H1 (cell line): ENCODE measurements at regions not wholly inside any gene's neighbourhood (a gene's known extent, or its start where the extent isn't known, plus 50 kb on each side); places are given as distances from the start of the nearest gene placed in this dataset.

Experiments
- CTCF ChIA-PET: fragments of 300-600 bp; sonication (Branson Sonifier 250); formaldehyde crosslinking; loops from one replicate; lab custom pipeline; 2021; ENCODE audit not compliant: partially characterized antibody; lab: Charles Lee
- POLR2A ChIA-PET: fragments of 300-600 bp; sonication (Branson Sonifier 250); formaldehyde crosslinking; loops from one replicate; lab custom pipeline; 2021; ENCODE audit warnings: inconsistent platforms; ENCODE audit not compliant: partially characterized antibody; lab: Charles Lee
- DNase-seq, 2 experiments: peaks; one replicate each; pipeline versions ENCODE4 v3.0.0 to v3.0.0-alpha.2; 2010 to 2022; ENCODE audit warnings: low spot score in 2 of 2, low read depth in 1 of 2, mixed read lengths in 1 of 2
- FAIRE-seq: peaks from 2 replicates; lab custom pipeline; 2011; peaks lifted over from hg19 to GRCh38; lab: Jason Lieb, UNC
- H2AFZ ChIP-seq: 2 replicates; pipeline ENCODE4 v1.8.1; 2012; ENCODE audit warnings: low read length, inconsistent platforms
- H2AK5ac ChIP-seq: 2 replicates; pipeline ENCODE4 v1.6.1; 2013; ENCODE audit warnings: low read depth, low read length
- H2BK120ac ChIP-seq: replicated peaks from 2 replicates; pipeline ENCODE3; 2013; ENCODE audit warnings: low read depth, low read length, inconsistent platforms
- H2BK12ac ChIP-seq: 2 replicates; pipeline ENCODE4 v1.6.1; 2013; ENCODE audit warnings: low read depth, low read length
- H2BK15ac ChIP-seq: 2 replicates; pipeline ENCODE4 v1.6.1; 2013; ENCODE audit warnings: low read length
- H2BK20ac ChIP-seq: 2 replicates; pipeline ENCODE4 v1.6.1; 2013; ENCODE audit warnings: low read length
- H2BK5ac ChIP-seq: 2 replicates; pipeline ENCODE4 v1.6.1; 2013; ENCODE audit warnings: low read depth, low read length
- H3K14ac ChIP-seq: 2 replicates; pipeline ENCODE4 v1.6.1; 2013; ENCODE audit warnings: inconsistent platforms; ENCODE audit not compliant: insufficient read length
- H3K18ac ChIP-seq: 2 replicates; pipeline ENCODE4 v1.6.1; 2013; ENCODE audit warnings: low read length; ENCODE audit errors: extremely low read depth
- H3K23ac ChIP-seq: 2 replicates; pipeline ENCODE4 v1.6.1; 2013; ENCODE audit warnings: inconsistent platforms; ENCODE audit not compliant: insufficient read length
- H3K23me2 ChIP-seq: 2 replicates; pipeline ENCODE4 v1.6.1; 2013; ENCODE audit warnings: low read depth, low read length
- H3K27ac ChIP-seq: 2 replicates; pipeline ENCODE4 v1.6.1; 2011; ENCODE audit warnings: low read depth, low read length, inconsistent platforms
- H3K27me3 ChIP-seq, 4 experiments: replicated peaks in 1 of 4; 1 replicate in 1 of 4; 2 replicates in 3 of 4; pipeline versions ENCODE4 v1.6.1 to v1.8.1; 2011 to 2013; ENCODE audit warnings: low read length in 3 of 4, mild to moderate bottlenecking in 3 of 4, inconsistent platforms in 2 of 4, mixed read lengths in 2 of 4, moderate library complexity in 1 of 4; ENCODE audit not compliant: control insufficient read depth in 3 of 4, insufficient read depth in 3 of 4; ENCODE audit errors: extremely low read depth in 1 of 4
- H3K36me3 ChIP-seq, 4 experiments: 2 replicates each; pipeline versions ENCODE4 v1.6.1 to v1.8.1; 2011 to 2013; ENCODE audit warnings: mild to moderate bottlenecking in 4 of 4, low read length in 3 of 4, moderate library complexity in 2 of 4, control low read depth in 1 of 4, inconsistent platforms in 1 of 4; ENCODE audit not compliant: insufficient read depth in 4 of 4, control insufficient read depth in 2 of 4
- H3K4ac ChIP-seq: replicated peaks from 2 replicates; pipeline ENCODE3; 2013; ENCODE audit warnings: low read length, low read depth, mixed read lengths, inconsistent platforms; ENCODE audit not compliant: insufficient read length
- H3K4me1 ChIP-seq, 4 experiments: replicated peaks in 1 of 4; 1 replicate in 1 of 4; 2 replicates in 3 of 4; pipeline versions ENCODE4 v1.6.1 to v1.8.1; 2011 to 2013; ENCODE audit warnings: low read length in 3 of 4, inconsistent platforms in 2 of 4, mixed read lengths in 1 of 4; ENCODE audit not compliant: insufficient read depth in 4 of 4, control insufficient read depth in 3 of 4
- H3K4me2 ChIP-seq, 2 experiments: 2 replicates each; pipeline versions ENCODE4 v1.6.1 to v1.8.1; 2011 to 2013; ENCODE audit warnings: low read depth in 2 of 2, low read length in 2 of 2, control low read depth in 1 of 2, inconsistent platforms in 1 of 2, mild to moderate bottlenecking in 1 of 2; ENCODE audit not compliant: insufficient read depth in 1 of 2
- H3K4me3 ChIP-seq, 4 experiments: fragments of 200-600, 300-600 bp in 1 of 4; sonication (generic), shearing (Covaris generic), sonication (Bioruptor Twin) in 1 of 4; 2 replicates each; pipeline versions ENCODE4 v1.5.1 to v1.8.1; 2011 to 2016; ENCODE audit warnings: low read length in 4 of 4, low read depth in 3 of 4, control low read depth in 2 of 4, inconsistent platforms in 2 of 4, mild to moderate bottlenecking in 2 of 4, mixed read lengths in 1 of 4, moderate library complexity in 1 of 4; ENCODE audit not compliant: insufficient read depth in 2 of 4; ENCODE audit errors: extremely low read depth in 1 of 4
- H3K56ac ChIP-seq: replicated peaks from 2 replicates; pipeline ENCODE3; 2013; ENCODE audit warnings: low read depth, mild to moderate bottlenecking, mixed read lengths, low read length, inconsistent platforms; ENCODE audit not compliant: insufficient read length
- H3K79me1 ChIP-seq: 2 replicates; pipeline ENCODE4 v1.6.1; 2013; ENCODE audit warnings: low read depth, low read length, control low read depth
- H3K79me2 ChIP-seq, 2 experiments: 2 replicates each; pipeline versions ENCODE4 v1.6.1 to v1.8.1; 2012 to 2013; ENCODE audit warnings: low read length in 2 of 2, mild to moderate bottlenecking in 2 of 2, inconsistent platforms in 1 of 2; ENCODE audit not compliant: insufficient read depth in 2 of 2, control insufficient read depth in 1 of 2
- H3K9ac ChIP-seq, 4 experiments: replicated peaks in 1 of 4; 1 replicate in 1 of 4; 2 replicates in 3 of 4; pipeline versions ENCODE4 v1.6.1 to v1.8.1; 2011 to 2013; ENCODE audit warnings: low read depth in 3 of 4, low read length in 3 of 4, control low read depth in 2 of 4, mild to moderate bottlenecking in 2 of 4, moderate library complexity in 2 of 4, inconsistent platforms in 1 of 4; ENCODE audit errors: extremely low read depth in 1 of 4
- H3K9me3 ChIP-seq, 2 experiments: 2 replicates each; pipeline versions ENCODE4 v1.6.1 to v1.8.1; 2012 to 2013; ENCODE audit warnings: mild to moderate bottlenecking in 2 of 2, moderate library complexity in 2 of 2, control low read depth in 1 of 2, inconsistent platforms in 1 of 2, low read depth in 1 of 2, low read length in 1 of 2, mixed read lengths in 1 of 2; ENCODE audit not compliant: insufficient read depth in 2 of 2
- H4K20me1 ChIP-seq, 2 experiments: replicated peaks in 1 of 2; 2 replicates each; pipeline versions ENCODE3 to v1.8.1; 2011 to 2013; ENCODE audit warnings: inconsistent platforms in 2 of 2, low read length in 2 of 2, mild to moderate bottlenecking in 1 of 2; ENCODE audit not compliant: insufficient read depth in 2 of 2, control insufficient read depth in 1 of 2
- H4K5ac ChIP-seq: 2 replicates; pipeline ENCODE4 v1.6.1; 2013; ENCODE audit warnings: low read length, low read depth, mixed read lengths, inconsistent platforms; ENCODE audit not compliant: insufficient read length
- H4K8ac ChIP-seq: 2 replicates; pipeline ENCODE4 v1.8.0; 2013; ENCODE audit warnings: mild to moderate bottlenecking, moderate library complexity, low read length, inconsistent platforms; ENCODE audit not compliant: insufficient read depth; ENCODE audit errors: extremely low read depth
- H4K91ac ChIP-seq: replicated peaks from 2 replicates; pipeline ENCODE3; 2013; ENCODE audit warnings: low read length, mixed read lengths, inconsistent platforms; ENCODE audit not compliant: insufficient read length
- BACH1 ChIP-seq: IDR thresholded peaks from 2 replicates; pipeline ENCODE4 v1.6.1; 2012; ENCODE audit warnings: low read length, improper control_type of control experiment
- CEBPB ChIP-seq: IDR thresholded peaks from 2 replicates; pipeline ENCODE4 v1.6.1; 2012; ENCODE audit warnings: low read depth, low read length
- CHD1 ChIP-seq: IDR thresholded peaks from 2 replicates; pipeline ENCODE4 v1.6.1; 2012; ENCODE audit warnings: low read depth, low read length, improper control_type of control experiment
- CHD2 ChIP-seq: IDR thresholded peaks from 2 replicates; pipeline ENCODE4 v1.6.1; 2012; ENCODE audit warnings: low read length, improper control_type of control experiment
- CREB1 ChIP-seq: IDR thresholded peaks from 2 replicates; pipeline ENCODE4 v1.6.1; 2012; ENCODE audit warnings: inconsistent platforms
- GABPA ChIP-seq: IDR thresholded peaks from 2 replicates; pipeline ENCODE4 v1.6.1; 2011; ENCODE audit warnings: mild to moderate bottlenecking, low read length, moderate library complexity, borderline replicate concordance; ENCODE audit not compliant: insufficient read depth
- NANOG ChIP-seq: IDR thresholded peaks from 2 replicates; pipeline ENCODE4 v1.6.1; 2011; ENCODE audit warnings: low read length, low read depth, mild to moderate bottlenecking, inconsistent platforms; ENCODE audit not compliant: insufficient read depth, poor library complexity, severe bottlenecking
- NRF1 ChIP-seq: IDR thresholded peaks from 2 replicates; pipeline ENCODE4 v1.6.1; 2011; ENCODE audit warnings: mild to moderate bottlenecking, low read depth, low read length, improper control_type of control experiment
- SIN3A ChIP-seq, 2 experiments: IDR thresholded peaks in 1 of 2; conservative IDR thresholded peaks in 1 of 2; 2 replicates each; pipeline ENCODE4 v1.6.1; 2011 to 2012; ENCODE audit warnings: low read length in 2 of 2, improper control_type of control experiment in 1 of 2, low read depth in 1 of 2, mild to moderate bottlenecking in 1 of 2
- SP2 ChIP-seq: IDR thresholded peaks from 2 replicates; pipeline ENCODE4 v1.6.1; 2012; ENCODE audit warnings: mild to moderate bottlenecking, low read length, inconsistent platforms
- SUZ12 ChIP-seq: fragments of 200-600 bp; sonication (generic); IDR thresholded peaks from 2 replicates; pipeline ENCODE4 v1.6.1; 2012; ENCODE audit warnings: mild to moderate bottlenecking, inconsistent platforms, low read length, moderate library complexity, mixed read lengths
- TAF7 ChIP-seq: optimal IDR thresholded peaks from 2 replicates; pipeline ENCODE3; 2011; ENCODE audit warnings: low read depth, mild to moderate bottlenecking, inconsistent platforms, low read length, moderate library complexity, borderline replicate concordance
- TCF12 ChIP-seq: IDR thresholded peaks from 2 replicates; pipeline ENCODE4 v1.6.1; 2011; ENCODE audit warnings: low read depth, mild to moderate bottlenecking, low read length
- USF2 ChIP-seq: IDR thresholded peaks from 2 replicates; pipeline ENCODE4 v1.6.1; 2011; ENCODE audit warnings: low read length, improper control_type of control experiment
- ZNF274 ChIP-seq: IDR thresholded peaks from 2 replicates; pipeline ENCODE4 v1.7.0; 2012; ENCODE audit warnings: low read length, borderline replicate concordance; ENCODE audit errors: extremely low read depth

- Histone ChIP-seq H2BK120ac (no peak overlapping the region), H3K14ac (no peak overlapping the region), H3K56ac (no peak overlapping the region), H2AFZ (no peak overlapping the region), H3K23me2 (no peaks in the 10 kb centered on the region), H2BK5ac (no peak overlapping the region), H3K9me3 (peaks cover 8 to 14% of the 10 kb centered on the region in 2 experiments; a peak in 3 of 4 replicates), H2BK15ac (no peak overlapping the region), H3K23ac (no peak overlapping the region), H3K9ac (no peak overlapping the region), H4K91ac (no peak overlapping the region), H3K4me2 (no peak overlapping the region), H3K27ac (no peak overlapping the region), H4K20me1 (no peaks in the 10 kb centered on the region), H3K27me3 (no peaks in the 10 kb centered on the region), H3K36me3 (no peaks in the 10 kb centered on the region), H3K4ac (no peak overlapping the region), H3K4me3 (no peak overlapping the region), H3K79me2 (no peaks in the 10 kb centered on the region), H2AK5ac (no peak overlapping the region), H3K18ac (no peak overlapping the region), H2BK20ac (no peak overlapping the region), H4K5ac (no peak overlapping the region), H2BK12ac (no peak overlapping the region), H3K4me1 (peaks cover 0 to 3% (median 1%) of the 10 kb centered on the region in 4 experiments; a peak in 2 of 7 replicates), H4K8ac (no peak overlapping the region), H3K79me1 (no peaks in the 10 kb centered on the region)
- CTCF ChIA-PET, result interaction anchor here (1.1 to 1.6 kb wide), 2 partner anchors 9 to 48 kb away, joined by 4 to 5 read pairs; no protein-coding TSS in a partner anchor
- FAIRE-seq (no peak), DNase-seq (no peak)
- POLR2A ChIA-PET, result no interaction called here
- TF ChIP-seq NRF1, result no peak
- no peak for TF ChIP-seq CHD1
- TF ChIP-seq CHD2, result no peak
- no peak for TF ChIP-seq SIN3A (conservative IDR thresholded peaks at IDR 0.05 in 1 of 2, IDR thresholded peaks at IDR 0.05 in 1 of 2; ENCODE audit: low read depth in 1 of 2, low read length in 2 of 2)
- TF ChIP-seq NANOG, result no peak
- TF ChIP-seq BACH1, result no peak
- TF ChIP-seq USF2, result no peak
- TF ChIP-seq CEBPB, result no peak
- no peak for TF ChIP-seq TAF7
- TF ChIP-seq GABPA, result no peak
- no peak for TF ChIP-seq SP2
- TF ChIP-seq SUZ12, result no peak
- no peak for TF ChIP-seq TCF12
- TF ChIP-seq ZNF274, result no peak
- no peak for TF ChIP-seq CREB1
Observed at GRCh38 chr18:22882084-22882483, 51.0 kb upstream of the RBBP8 start.
